Testis (tissue), 2 donors: ENCODE measurements at regions not wholly inside any gene's neighbourhood (a gene's known extent, or its start where the extent isn't known, plus 50 kb on each side); places are given as distances from the start of the nearest gene placed in this dataset.

Source experiments
- CTCF ChIP-seq, 3 experiments: fragments of 450-650 bp in 2 of 3; fragments of 200-600 bp in 1 of 3; sonication (generic) in 1 of 3; IDR thresholded peaks; one replicate each; pipeline ENCODE4 v1.5.1; 2016 to 2019; ENCODE audit warnings: antibody characterized with exemption in 3 of 3, mild to moderate bottlenecking in 2 of 3, moderate library complexity in 1 of 3
- POLR2A ChIP-seq: fragments of 450-650 bp; IDR thresholded peaks from one replicate; pipeline ENCODE4 v1.6.1; 2017; ENCODE audit warnings: antibody characterized with exemption, mild to moderate bottlenecking, moderate library complexity

- no peak for TF ChIP-seq CTCF (IDR thresholded peaks at IDR 0.05)
- TF ChIP-seq POLR2A: no peak
These were observed 468.0 kb upstream of the WWC1 start for GRCh38 chr5:167823405-167823804.
